ENCODE measurements at regions not wholly inside any gene's neighbourhood (a gene's known extent, or its start where the extent isn't known, plus 50 kb on each side); places are given as distances from the start of the nearest gene placed in this dataset.

- DNase-seq, result no peak
Observed at GRCh38 chr13:40200273-40200978, 466.0 kb downstream of the FOXO1 start.

GRCh38 chr13:40204246-40204645 lies 462.2 kb downstream of the FOXO1 start:
- DNase-seq, result no peak

DNA sequence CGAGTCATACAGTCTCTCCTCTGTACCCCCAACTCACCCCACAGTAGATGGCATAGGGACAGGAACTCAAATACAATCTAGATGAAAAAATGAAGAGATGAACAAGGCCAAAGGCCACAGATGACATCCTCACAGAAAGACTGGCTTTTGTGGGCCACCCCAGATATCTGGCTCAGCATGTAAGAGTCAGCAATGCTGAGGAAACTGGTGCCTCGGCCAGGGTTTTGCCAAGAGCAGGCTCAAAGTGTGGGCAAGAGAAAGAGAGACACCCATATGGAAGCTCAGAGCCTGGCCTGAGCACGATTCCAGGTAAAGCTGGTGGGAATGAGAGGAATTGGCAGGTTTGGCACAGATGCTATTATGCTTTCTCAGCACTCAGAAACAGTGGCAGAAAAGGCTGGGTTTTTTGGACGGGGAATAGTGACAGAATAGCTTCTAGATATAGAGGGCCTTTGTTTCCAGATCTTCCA lies 460.6 kb downstream of the FOXO1 start:
- no peak for DNase-seq

DNA sequence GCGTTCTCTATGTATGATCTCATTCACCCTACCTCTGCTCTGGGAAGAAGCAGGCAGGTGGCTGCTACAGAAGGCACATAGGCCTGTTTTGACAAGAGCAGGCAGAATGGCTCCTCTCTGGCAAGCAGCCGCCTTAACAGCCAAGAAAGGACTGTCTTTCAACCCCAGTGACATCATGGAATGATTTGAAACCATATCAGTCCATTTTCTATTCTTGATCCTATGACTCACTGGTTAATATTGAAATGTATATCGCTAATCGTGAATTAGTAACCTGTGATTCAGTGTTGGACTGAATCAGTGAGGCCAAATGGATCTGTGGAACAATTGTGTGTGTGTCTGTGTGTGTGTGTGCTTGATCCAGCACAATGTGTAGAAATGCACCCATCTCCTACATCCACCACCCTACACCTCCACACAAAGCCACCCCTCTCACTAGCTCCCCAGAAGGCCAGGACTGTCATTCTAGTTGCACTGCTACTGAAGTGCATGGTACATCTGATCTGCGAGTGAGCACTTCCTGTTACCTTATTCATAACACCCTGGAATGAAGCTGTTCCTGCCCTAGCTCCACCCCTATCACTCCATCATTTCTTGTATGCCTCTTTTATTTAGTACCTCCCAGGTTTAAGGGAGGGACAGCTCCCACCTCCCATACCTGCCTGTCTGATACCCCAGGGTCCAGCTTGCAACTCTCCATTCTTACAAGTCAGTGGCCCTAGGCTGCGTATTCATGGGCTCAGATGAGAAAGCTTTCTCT lies 460.0 kb downstream of the FOXO1 start:
- no peak for DNase-seq

DNA sequence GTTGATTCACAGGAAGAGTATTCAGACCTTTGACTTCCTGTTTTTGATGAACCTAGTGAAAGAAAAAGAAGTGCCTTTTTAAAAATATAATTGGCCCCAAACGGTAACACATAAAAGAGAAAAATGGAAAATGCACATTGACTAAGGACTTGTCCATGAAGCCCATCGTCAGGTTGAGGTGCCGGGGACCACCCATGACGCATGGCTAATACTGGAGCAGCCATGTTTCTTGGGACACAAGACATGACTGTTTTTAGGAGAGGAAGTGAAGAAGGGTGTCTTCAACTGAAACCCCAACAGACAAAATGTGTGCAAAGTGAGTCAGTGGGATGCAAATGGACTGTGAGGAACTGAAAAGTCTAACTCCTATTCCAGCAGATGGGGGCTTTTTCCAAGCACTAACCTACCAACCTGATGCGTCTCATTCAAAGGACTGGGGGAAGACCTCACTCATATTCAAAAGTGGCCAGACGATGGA lies 459.4 kb downstream of the FOXO1 start:
- no peak for DNase-seq

GRCh38 chr13:40208517-40208916 lies 457.9 kb downstream of the FOXO1 start:
- DNase-seq, result no peak

- DNase-seq, result no peak
Observed at GRCh38 chr13:40210865-40211585, 455.4 kb downstream of the FOXO1 start.

GRCh38 chr13:40211586-40211968 lies 454.9 kb downstream of the FOXO1 start:
- no peak for DNase-seq

DNA sequence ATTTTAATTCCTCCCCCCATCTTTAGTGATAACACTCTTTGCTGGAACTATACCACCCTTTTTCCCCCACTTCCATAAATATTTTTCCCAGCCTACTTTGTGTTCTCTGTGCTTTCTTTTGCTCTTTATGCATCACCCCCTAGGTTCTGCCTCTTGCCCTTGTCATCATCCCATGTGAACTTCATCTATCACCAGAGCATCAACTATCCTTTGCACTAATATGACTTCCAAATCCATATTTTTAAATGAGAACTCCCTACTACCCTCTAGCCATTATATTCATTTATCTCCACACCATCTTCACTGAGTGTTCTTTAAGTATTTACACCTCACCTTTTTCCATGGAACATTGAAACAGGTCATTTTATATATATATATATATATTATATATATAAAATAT lies 452.7 kb downstream of the FOXO1 start:
- no peak for DNase-seq

DNA sequence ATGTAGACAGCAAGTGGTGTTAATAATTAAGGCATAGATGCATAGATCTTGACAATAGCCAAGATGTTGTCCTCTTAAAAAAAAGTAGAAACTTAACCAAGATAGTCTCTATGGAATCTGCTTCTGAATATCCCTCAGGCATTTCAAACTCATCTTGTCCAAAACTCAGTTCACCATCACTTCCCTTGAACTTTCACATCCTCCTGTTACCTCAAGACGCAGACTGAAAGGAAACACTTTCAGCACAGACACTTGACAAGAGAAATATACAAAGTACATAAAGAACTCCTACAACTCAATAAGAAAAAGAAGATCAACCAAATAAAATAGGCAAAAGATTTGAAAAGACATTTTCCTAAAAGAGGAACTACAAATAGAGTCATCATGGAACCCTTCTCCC lies 451.1 kb downstream of the FOXO1 start:
- no peak for DNase-seq

- DNase-seq, result no peak
Observed at GRCh38 chr13:40215747-40216146, 450.7 kb downstream of the FOXO1 start.

DNA sequence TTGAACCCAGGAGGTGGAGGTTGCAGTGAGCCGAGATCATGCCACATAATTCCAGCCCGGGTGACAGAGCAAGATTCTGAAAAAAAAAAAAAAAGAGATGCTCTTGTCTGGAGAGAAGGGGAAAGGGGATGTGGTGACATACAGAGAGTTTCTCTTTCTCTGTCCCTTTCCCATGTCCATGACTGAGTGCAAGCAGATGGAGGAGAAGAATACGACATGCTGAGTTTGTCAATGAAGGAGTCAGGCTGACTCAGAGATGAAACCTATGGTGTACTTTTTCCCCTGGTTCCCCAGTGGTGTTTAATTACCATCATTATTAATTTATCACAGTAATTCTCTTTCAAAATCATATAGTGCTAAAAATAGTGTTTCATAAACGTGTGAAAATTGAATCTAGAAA lies 448.8 kb downstream of the FOXO1 start:
- no peak for DNase-seq

DNA sequence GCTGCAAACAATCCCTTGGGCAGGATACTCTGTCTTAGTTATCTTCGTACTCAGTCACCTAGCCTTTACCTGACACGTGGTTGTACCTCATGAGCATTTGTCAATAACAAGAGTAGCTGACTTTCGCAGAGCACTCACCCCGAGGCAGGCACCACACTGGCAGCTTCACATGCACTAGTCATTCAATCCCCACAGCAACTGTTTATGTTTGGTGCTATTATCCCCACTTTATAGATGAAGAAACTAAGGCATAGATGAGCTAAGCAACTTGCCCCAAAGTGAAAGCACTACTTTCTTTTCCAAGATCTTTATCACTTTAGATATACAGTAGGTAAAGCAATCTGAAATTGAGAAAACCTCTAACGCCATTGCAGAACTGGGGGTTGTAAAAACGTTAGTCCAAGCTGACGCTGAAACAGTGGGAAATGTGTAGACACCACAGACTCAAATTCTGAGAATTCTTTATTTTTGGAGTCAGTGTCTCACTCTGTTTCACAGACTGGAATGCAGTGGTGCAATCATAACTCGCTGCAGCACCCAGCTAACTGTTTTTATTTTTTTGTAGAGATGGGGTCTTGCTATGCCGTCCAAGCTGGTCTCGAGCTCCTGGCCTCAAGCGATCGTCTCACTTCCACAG lies 446.0 kb downstream of the FOXO1 start:
- DNase-seq, result no peak

DNA sequence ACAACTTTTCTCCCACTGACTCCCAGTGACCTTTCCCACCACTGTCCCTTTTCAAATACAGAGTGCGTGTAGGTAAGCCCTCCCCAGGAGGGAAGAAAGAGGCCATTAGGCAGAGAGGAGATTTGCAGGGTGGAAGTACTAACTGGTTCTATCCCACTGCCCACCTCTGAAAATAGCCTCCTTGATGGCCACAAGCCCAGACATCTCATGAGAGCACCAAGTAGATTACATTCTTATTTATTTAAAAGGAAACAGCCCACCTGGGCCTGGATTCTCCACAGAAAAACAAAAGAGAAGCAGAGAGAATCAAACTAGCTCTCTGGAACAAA lies 445.3 kb downstream of the FOXO1 start:
- no peak for DNase-seq

DNA sequence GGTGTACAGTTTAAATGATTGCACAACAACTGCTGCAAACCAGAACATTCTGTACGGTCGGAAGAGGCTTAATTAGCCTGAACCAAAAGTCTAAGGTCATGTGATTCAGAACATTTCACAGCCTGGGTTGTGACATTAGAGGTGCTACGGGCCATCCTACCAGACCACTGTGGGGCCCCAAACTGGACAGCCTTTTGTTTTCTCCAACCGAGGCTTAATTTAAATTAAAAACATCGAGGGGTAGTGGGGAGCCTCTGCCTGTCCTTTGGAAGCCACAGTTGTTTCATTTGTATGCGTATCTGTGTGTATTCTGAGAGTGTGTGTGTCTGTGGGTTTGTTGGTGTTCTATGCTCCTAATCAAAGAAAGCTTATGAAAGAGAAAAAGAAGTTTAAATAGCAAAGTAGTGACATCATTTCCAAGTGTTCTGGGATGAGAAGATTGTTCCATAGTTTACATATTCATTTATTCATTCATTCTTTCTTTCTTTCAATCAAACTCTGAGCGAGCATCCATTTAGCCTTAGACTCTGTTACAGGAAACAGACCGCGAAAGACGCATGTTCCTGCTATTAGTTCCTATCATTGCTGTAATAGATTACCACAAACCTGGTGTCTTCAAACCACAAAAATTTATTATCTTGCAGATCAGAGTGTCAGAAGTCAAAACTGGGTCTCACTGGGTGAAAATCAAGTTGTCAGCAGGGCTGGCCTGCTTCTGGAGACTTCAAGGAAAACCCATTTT lies 444.8 kb downstream of the FOXO1 start:
- DNase-seq, result no peak

- no peak for DNase-seq
Observed at GRCh38 chr13:40223585-40223984, 442.9 kb downstream of the FOXO1 start.

GRCh38 chr13:40228496-40228895 lies 437.9 kb downstream of the FOXO1 start:
- DNase-seq, result no peak

GRCh38 chr13:40228990-40229389 lies 437.5 kb downstream of the FOXO1 start:
- DNase-seq, result no peak

GRCh38 chr13:40230833-40231266 lies 435.6 kb downstream of the FOXO1 start:
- no peak for DNase-seq

GRCh38 chr13:40231311-40231710 lies 435.1 kb downstream of the FOXO1 start:
- no peak for DNase-seq

- no peak for DNase-seq
Observed at GRCh38 chr13:40231751-40232150, 434.7 kb downstream of the FOXO1 start.

- no peak for DNase-seq
Observed at GRCh38 chr13:40232311-40233040, 434.0 kb downstream of the FOXO1 start.

Measured in DMS 273 treated with DMSO at 0.1 percent for 48 hours (cell line).